HCT116 (cell line): ENCODE measurements at regions not wholly inside any gene's neighbourhood (a gene's known extent, or its start where the extent isn't known, plus 50 kb on each side); places are given as distances from the start of the nearest gene placed in this dataset.

Source experiments
- ATAC-seq: fragments of 200-7000 bp; cut with Tn5 transposase; 2 replicates; pipeline ENCODE4 v1.9.1; 2020; ENCODE audit warnings: mild to moderate bottlenecking, moderate library complexity
- BruUV-seq: library from RNA; stranded (reverse); fragments of 400-500 nt; replicated peaks from 2 replicates; lab custom pipeline; 2021; lab: Mats Ljungman, UMichigan
- CTCF ChIA-PET: fragments of 300-600 bp; sonication (Branson Sonifier 250); formaldehyde crosslinking; loops from one replicate; lab custom pipeline; 2021; ENCODE audit warnings: antibody characterized with exemption; lab: Charles Lee
- POLR2A ChIA-PET: fragments of 300-600, 350-600 bp; sonication (Branson Sonifier 250); formaldehyde crosslinking; loops from one replicate; lab custom pipeline; 2021; ENCODE audit warnings: antibody characterized with exemption; lab: Charles Lee
- RAD21 ChIA-PET, 2 experiments: fragments of 300-600 bp; sonication (Branson Sonifier 250); formaldehyde crosslinking; loops; one replicate each; lab custom pipeline; 2023; ENCODE audit warnings: low total read pairs in 2 of 2; ENCODE audit not compliant: uncharacterized antibody in 2 of 2, unreplicated experiment in 2 of 2, low non-redundant PET in 1 of 2; lab: Charles Lee
- DNase-seq: peaks from one replicate; pipeline ENCODE4 v3.0.0-alpha.2; 2010; ENCODE audit warnings: low read depth, low spot score
- H2AFZ ChIP-seq: fragments of 200-600 bp; shearing (Covaris generic), sonication (generic); 2 replicates; pipeline ENCODE4 v1.6.1; 2017; ENCODE audit warnings: low read depth, mixed run types, mixed read lengths, antibody characterized with exemption, low read length; ENCODE audit not compliant: poor library complexity, severe bottlenecking
- H3K27ac ChIP-seq: 2 replicates; pipeline ENCODE4 v1.5.1; 2012; ENCODE audit warnings: low read depth, low read length
- H3K27me3 ChIP-seq: fragments of 200-600 bp; sonication (generic); 2 replicates; pipeline ENCODE4 v1.6.1; 2016; ENCODE audit warnings: mixed run types, low read length, mixed read lengths; ENCODE audit not compliant: insufficient read depth
- H3K36me3 ChIP-seq, 2 experiments: fragments of 200-500 bp in 1 of 2; fragments of 200-600 bp in 1 of 2; sonication (Bioruptor generic) in 1 of 2; sonication (generic) in 1 of 2; 2 replicates each; pipeline versions ENCODE4 v1.5.1 to v1.6.1; 2014 to 2016; ENCODE audit warnings: low read length in 2 of 2, inconsistent platforms in 1 of 2, mixed read lengths in 1 of 2, mixed run types in 1 of 2; ENCODE audit not compliant: insufficient read depth in 2 of 2, control insufficient read depth in 1 of 2
- H3K4me1 ChIP-seq, 2 experiments: fragments of 200-600 bp in 1 of 2; sonication (generic) in 1 of 2; 2 replicates each; pipeline versions ENCODE4 v1.5.1 to v1.6.1; 2012 to 2017; ENCODE audit warnings: low read length in 2 of 2, inconsistent platforms in 1 of 2, mild to moderate bottlenecking in 1 of 2, mixed read lengths in 1 of 2, mixed run types in 1 of 2, moderate library complexity in 1 of 2; ENCODE audit not compliant: insufficient read depth in 2 of 2, control insufficient read depth in 1 of 2
- H3K4me2 ChIP-seq: fragments of 200-600 bp; sonication (generic); 2 replicates; pipeline ENCODE4 v1.6.1; 2017; ENCODE audit warnings: mixed run types, low read length, mixed read lengths
- H3K4me3 ChIP-seq, 2 experiments: fragments of 200-600 bp in 1 of 2; sonication (generic) in 1 of 2; replicated peaks in 1 of 2; 2 replicates each; pipeline ENCODE4 v1.5.1; 2011 to 2016; ENCODE audit warnings: low read length in 2 of 2, control low read depth in 1 of 2, low read depth in 1 of 2, mild to moderate bottlenecking in 1 of 2, mixed read lengths in 1 of 2, mixed run types in 1 of 2
- H3K79me2 ChIP-seq: fragments of 200-600 bp; sonication (generic); 2 replicates; pipeline ENCODE4 v1.6.1; 2017; ENCODE audit warnings: mild to moderate bottlenecking, mixed run types, low read length, moderate library complexity, mixed read lengths; ENCODE audit not compliant: insufficient read depth
- H3K9ac ChIP-seq: fragments of 200-600 bp; sonication (generic); 2 replicates; pipeline ENCODE4 v1.6.1; 2016; ENCODE audit warnings: low read length, mixed read lengths
- H3K9me2 ChIP-seq: fragments of 200-600 bp; sonication (generic), shearing (Covaris generic); 2 replicates; pipeline ENCODE4 v1.6.1; 2017; ENCODE audit warnings: mixed run types, mild to moderate bottlenecking, moderate library complexity; ENCODE audit not compliant: insufficient read depth
- H3K9me3 ChIP-seq, 2 experiments: fragments of 200-500 bp in 1 of 2; fragments of 200-600 bp in 1 of 2; sonication (Bioruptor generic) in 1 of 2; sonication (generic) in 1 of 2; 2 replicates each; pipeline ENCODE4 v1.6.1; 2014 to 2017; ENCODE audit warnings: low read length in 2 of 2, mixed read lengths in 2 of 2, inconsistent platforms in 1 of 2, low read depth in 1 of 2, mild to moderate bottlenecking in 1 of 2, mixed run types in 1 of 2, moderate library complexity in 1 of 2; ENCODE audit not compliant: control insufficient read depth in 1 of 2, insufficient read depth in 1 of 2
- H4K20me1 ChIP-seq: fragments of 200-600 bp; sonication (generic), shearing (Covaris generic); 2 replicates; pipeline ENCODE4 v1.6.1; 2017; ENCODE audit warnings: mixed run types, mild to moderate bottlenecking, moderate library complexity; ENCODE audit not compliant: insufficient read depth
- CEBPB ChIP-seq: IDR thresholded peaks from 2 replicates; pipeline ENCODE4 v1.6.1; 2012; ENCODE audit warnings: low read depth
- CTCF ChIP-seq, 3 experiments: fragments of 200-600 bp in 1 of 3; sonication (generic) in 1 of 3; IDR thresholded peaks in 2 of 3; conservative IDR thresholded peaks in 1 of 3; 2 replicates each; pipeline ENCODE4 v1.5.1; 2012 to 2017; ENCODE audit warnings: low read depth in 2 of 3, low read length in 2 of 3, antibody characterized with exemption in 1 of 3, borderline replicate concordance in 1 of 3, control low read depth in 1 of 3, mild to moderate bottlenecking in 1 of 3, mixed read lengths in 1 of 3, mixed run types in 1 of 3, moderate library complexity in 1 of 3; ENCODE audit not compliant: insufficient read depth in 1 of 3
- EGR1 ChIP-seq: IDR thresholded peaks from 2 replicates; pipeline ENCODE4 v1.6.1; 2012; ENCODE audit warnings: low read depth
- EZH2 ChIP-seq: fragments of 200-600 bp; sonication (generic); IDR thresholded peaks from 2 replicates; pipeline ENCODE4 v1.6.1; 2017; ENCODE audit warnings: antibody characterized with exemption, mixed run types
- EZH2phosphoT487 ChIP-seq: fragments of 200-600 bp; IDR thresholded peaks from 2 replicates; pipeline ENCODE4 v1.6.1; 2018; ENCODE audit warnings: antibody characterized with exemption, borderline replicate concordance
- FOSL1 ChIP-seq: IDR thresholded peaks from 2 replicates; pipeline ENCODE4 v1.6.1; 2012; ENCODE audit warnings: low read depth
- JUND ChIP-seq: IDR thresholded peaks from 2 replicates; pipeline ENCODE4 v1.6.1; 2012
- MAX ChIP-seq: IDR thresholded peaks from 2 replicates; pipeline ENCODE4 v1.6.1; 2012
- POLR2AphosphoS5 ChIP-seq: IDR thresholded peaks from 2 replicates; pipeline ENCODE4 v1.6.1; 2011; ENCODE audit warnings: mild to moderate bottlenecking, low read depth, low read length, moderate library complexity
- SP1 ChIP-seq: IDR thresholded peaks from 2 replicates; pipeline ENCODE4 v1.6.1; 2012; ENCODE audit warnings: low read depth
- SRF ChIP-seq: IDR thresholded peaks from 2 replicates; pipeline ENCODE4 v1.6.1; 2012; ENCODE audit warnings: low read depth
- TCF7L2 ChIP-seq: IDR thresholded peaks from 2 replicates; pipeline ENCODE4 v1.7.0; 2011; ENCODE audit warnings: borderline replicate concordance, inconsistent platforms; ENCODE audit not compliant: insufficient read depth, insufficient read length; ENCODE audit errors: extremely low read depth
- YY1 ChIP-seq: IDR thresholded peaks from 2 replicates; pipeline ENCODE4 v1.6.1; 2011; ENCODE audit warnings: low read length, low read depth, moderate library complexity, mild to moderate bottlenecking; ENCODE audit not compliant: insufficient replicate concordance; ENCODE audit errors: extremely low read depth
- ZFX ChIP-seq: fragments of 450-650 bp; IDR thresholded peaks from 2 replicates; pipeline ENCODE4 v1.6.1; 2017
- ZNF274 ChIP-seq: fragments of 200-500 bp; sonication (Bioruptor generic); IDR thresholded peaks from 2 replicates; pipeline ENCODE4 v1.6.1; 2014; ENCODE audit warnings: mild to moderate bottlenecking, low read depth, low read length, inconsistent platforms
- intact Hi-C: fragments of 100-400 bp; cut with micrococcal nuclease; formaldehyde crosslinking; loops from 2 replicates; pipeline ENCODE4 v1.10.0; 2022

- ChIA-PET RAD21 (no interaction called here), CTCF (no interaction called here), POLR2A (no interaction called here)
- no peak for DNase-seq
- no peaks in the 10 kb centered on the region for H3K4me1 ChIP-seq
- H3K4me3 ChIP-seq, result no peak overlapping the region
- H3K4me2 ChIP-seq, result no peak overlapping the region
- H3K9me2 ChIP-seq, result no peaks in the 10 kb centered on the region
- no peak overlapping the region for H2AFZ ChIP-seq
- no peak overlapping the region for H3K9ac ChIP-seq
- no peaks in the 10 kb centered on the region for H3K79me2 ChIP-seq
- TF ChIP-seq FOSL1 (no peak), TCF7L2 (no peak), SP1 (no peak), CEBPB (no peak), SRF (no peak), POLR2AphosphoS5 (no peak), EZH2phosphoT487 (no peak), EZH2 (no peak)
- H3K36me3 ChIP-seq, result no peaks in the 10 kb centered on the region
- intact Hi-C loops, result no loop called here
- H3K27ac ChIP-seq, result no peak overlapping the region
- H4K20me1 ChIP-seq, result no peaks in the 10 kb centered on the region
- H3K9me3 ChIP-seq, result no peaks in the 10 kb centered on the region
- ATAC-seq, result no peak
- H3K27me3 ChIP-seq, result no peaks in the 10 kb centered on the region
- BruUV-seq, result no TSS peak
These were observed 103.9 kb upstream of the HDAC4 start for GRCh38 chr2:239504643-239505235.

GRCh38 chr2:239502430-239503186 lies 101.8 kb upstream of the HDAC4 start:
- no peak for ATAC-seq
- POLR2A ChIA-PET, result no interaction called here

More at GRCh38 chr2:239502430-239503186, 101.8 kb upstream of the HDAC4 start:
- no peak overlapping the region for H2AFZ ChIP-seq
- no peak overlapping the region for H3K4me2 ChIP-seq
- H3K4me3 ChIP-seq, result no peak overlapping the region
- no peaks in the 10 kb centered on the region for H3K9me2 ChIP-seq
- ChIA-PET CTCF (no interaction called here), RAD21 (no interaction called here)
- no peak overlapping the region for H3K27ac ChIP-seq
- H3K4me1 ChIP-seq, result no peaks in the 10 kb centered on the region
- H3K9ac ChIP-seq, result no peak overlapping the region
- H3K79me2 ChIP-seq, result no peaks in the 10 kb centered on the region
- no peak for DNase-seq
- H3K27me3 ChIP-seq, result no peaks in the 10 kb centered on the region
- intact Hi-C loops, result no loop called here
- no peaks in the 10 kb centered on the region for H4K20me1 ChIP-seq
- no peaks in the 10 kb centered on the region for H3K9me3 ChIP-seq
- TF ChIP-seq TCF7L2 (no peak), ZNF274 (no peak), MAX (no peak), SP1 (no peak), JUND (no peak), EGR1 (no peak), CTCF (IDR thresholded peaks at IDR 0.05 in 2 of 3, conservative IDR thresholded peaks at IDR 0.05 in 1 of 3; ENCODE audit: borderline replicate concordance in 1 of 3, insufficient read depth in 1 of 3, low read depth in 2 of 3, low read length in 2 of 3) (no peak), EZH2 (no peak), ZFX (no peak), YY1 (no peak)
- BruUV-seq, result no TSS peak
- H3K36me3 ChIP-seq, result no peaks in the 10 kb centered on the region
